ENCODE measurements at regions not wholly inside any gene's neighbourhood (a gene's known extent, or its start where the extent isn't known, plus 50 kb on each side); places are given as distances from the start of the nearest gene placed in this dataset.
"Not testable (repeated sequence)": the region's sequence is repeated elsewhere in the genome, so short reads cannot be mapped to it uniquely, and the experiment has no call there.

DNA sequence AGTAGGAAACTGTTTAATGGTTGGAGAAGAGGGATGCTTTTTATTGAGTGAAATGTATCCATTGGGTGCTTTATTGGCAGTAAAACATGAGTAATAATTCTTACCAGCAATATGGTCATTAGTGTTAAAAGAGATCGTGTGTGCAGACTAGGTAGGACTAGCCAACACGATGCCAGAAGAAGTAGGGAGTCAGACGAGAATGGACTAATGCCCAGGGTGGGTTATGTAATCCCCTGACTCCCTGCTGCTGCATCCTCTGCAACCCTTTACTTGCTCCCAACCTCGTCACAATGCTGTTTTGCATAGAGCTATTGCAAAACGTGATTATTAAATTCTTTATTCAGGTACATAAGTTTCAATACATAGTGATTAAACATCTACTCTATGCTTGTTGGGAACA, 1213.7 kb downstream of the GATA3 start:
- Mint-ChIP-seq H3K36me3 (ENCODE audit: unreplicated experiment) (no peaks in the 10 kb centered on the region), H3K27me3 (ENCODE audit: unreplicated experiment) (no peaks in the 10 kb centered on the region), H3K27ac (ENCODE audit: unreplicated experiment) (no peak overlapping the region), H3K9me3 (ENCODE audit: unreplicated experiment) (peaks cover 2% of the 10 kb centered on the region), H3K4me1 (ENCODE audit: low read depth, unreplicated experiment) (peaks cover 1% of the 10 kb centered on the region), H3K4me3 (ENCODE audit: unreplicated experiment) (no peak overlapping the region)
- no peak for DNase-seq
- TF ChIP-seq, protein P1, sequence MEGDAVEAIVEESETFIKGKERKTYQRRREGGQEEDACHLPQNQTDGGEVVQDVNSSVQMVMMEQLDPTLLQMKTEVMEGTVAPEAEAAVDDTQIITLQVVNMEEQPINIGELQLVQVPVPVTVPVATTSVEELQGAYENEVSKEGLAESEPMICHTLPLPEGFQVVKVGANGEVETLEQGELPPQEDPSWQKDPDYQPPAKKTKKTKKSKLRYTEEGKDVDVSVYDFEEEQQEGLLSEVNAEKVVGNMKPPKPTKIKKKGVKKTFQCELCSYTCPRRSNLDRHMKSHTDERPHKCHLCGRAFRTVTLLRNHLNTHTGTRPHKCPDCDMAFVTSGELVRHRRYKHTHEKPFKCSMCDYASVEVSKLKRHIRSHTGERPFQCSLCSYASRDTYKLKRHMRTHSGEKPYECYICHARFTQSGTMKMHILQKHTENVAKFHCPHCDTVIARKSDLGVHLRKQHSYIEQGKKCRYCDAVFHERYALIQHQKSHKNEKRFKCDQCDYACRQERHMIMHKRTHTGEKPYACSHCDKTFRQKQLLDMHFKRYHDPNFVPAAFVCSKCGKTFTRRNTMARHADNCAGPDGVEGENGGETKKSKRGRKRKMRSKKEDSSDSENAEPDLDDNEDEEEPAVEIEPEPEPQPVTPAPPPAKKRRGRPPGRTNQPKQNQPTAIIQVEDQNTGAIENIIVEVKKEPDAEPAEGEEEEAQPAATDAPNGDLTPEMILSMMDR (IDR thresholded peaks at IDR 0.05; ENCODE audit: partially characterized antibody, unreplicated experiment): no peak

DNA sequence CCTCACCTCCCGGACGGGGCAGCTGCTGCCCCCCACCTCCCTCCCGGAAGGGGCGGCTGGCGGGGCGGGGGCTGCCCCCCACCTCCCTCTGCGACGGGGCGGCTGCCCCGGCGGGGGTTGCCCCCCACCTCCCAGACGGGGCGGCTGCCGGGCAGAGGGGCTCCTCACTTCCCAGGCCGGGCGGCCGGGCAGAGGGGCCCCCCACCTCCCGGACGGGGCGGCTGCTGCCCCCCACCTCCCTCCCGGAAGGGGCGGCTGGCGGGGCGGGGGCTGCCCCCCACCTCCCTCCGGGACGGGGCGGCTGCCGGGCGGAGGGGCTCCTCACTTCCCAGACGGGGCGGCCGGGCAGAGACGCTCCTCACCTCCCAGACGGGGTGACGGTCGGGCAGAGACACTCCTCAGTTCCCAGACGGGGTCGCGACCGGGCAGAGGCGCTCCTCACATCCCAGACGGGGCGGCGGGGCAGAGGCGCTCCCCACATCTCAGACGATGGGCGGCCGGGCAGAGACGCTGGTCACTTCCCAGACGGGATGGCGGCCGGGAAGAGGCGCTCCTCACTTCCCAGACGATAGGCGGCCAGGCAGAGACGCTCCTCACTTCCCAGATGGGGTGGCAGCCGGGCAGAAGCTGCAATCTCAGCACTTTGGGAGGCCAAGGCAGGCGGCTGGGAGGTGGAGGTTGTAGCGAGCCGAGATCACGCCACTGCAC, 1218.8 kb downstream of the GATA3 start:
- not testable (repeated sequence) for DNase-seq; H3K27ac Mint-ChIP-seq (ENCODE audit: unreplicated experiment); H3K4me1 Mint-ChIP-seq (ENCODE audit: low read depth, unreplicated experiment)

DNA sequence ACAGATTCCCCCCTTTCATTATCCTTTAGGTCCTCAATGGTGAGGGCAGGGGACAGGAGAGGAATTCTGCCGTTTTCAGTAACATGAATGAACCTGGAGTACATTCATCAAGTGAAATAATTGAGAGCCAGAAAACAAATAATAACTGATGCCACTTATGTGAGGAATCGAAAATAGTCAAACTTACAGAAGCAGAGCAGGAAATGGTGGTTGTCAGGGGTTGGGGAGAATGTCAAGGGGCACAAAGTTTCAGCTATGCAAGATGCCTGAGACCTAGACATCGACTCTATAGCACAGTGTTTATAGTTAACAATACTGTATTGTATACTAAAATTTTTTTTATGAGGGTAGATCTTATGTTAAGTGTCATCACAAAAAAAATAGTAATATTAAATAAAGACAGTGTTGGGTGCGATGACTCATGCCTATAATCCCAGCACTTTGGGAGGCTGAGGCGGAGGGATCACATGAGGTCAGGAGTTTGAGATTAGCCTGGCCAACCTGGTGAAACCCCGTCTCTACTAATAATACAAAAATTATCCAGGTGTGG, 1219.8 kb downstream of the GATA3 start:
- Mint-ChIP-seq H3K36me3 (ENCODE audit: unreplicated experiment) (no peaks in the 10 kb centered on the region), H3K27me3 (ENCODE audit: unreplicated experiment) (no peaks in the 10 kb centered on the region), H3K4me3 (ENCODE audit: unreplicated experiment) (no peak overlapping the region), H3K9me3 (ENCODE audit: unreplicated experiment) (peaks cover 2% of the 10 kb centered on the region), H3K4me1 (ENCODE audit: low read depth, unreplicated experiment) (peaks cover 1% of the 10 kb centered on the region), H3K27ac (ENCODE audit: unreplicated experiment) (no peak overlapping the region)
- DNase-seq: no peak
- TF ChIP-seq, protein P1 (IDR thresholded peaks at IDR 0.05; ENCODE audit: partially characterized antibody, unreplicated experiment): no peak

More for the DNA sequence above, 1218.8 kb downstream of the GATA3 start:
- H3K4me3 Mint-ChIP-seq (ENCODE audit: unreplicated experiment); H3K27me3 Mint-ChIP-seq (ENCODE audit: unreplicated experiment); H3K9me3 Mint-ChIP-seq (ENCODE audit: unreplicated experiment); H3K36me3 Mint-ChIP-seq (ENCODE audit: unreplicated experiment): not testable (repeated sequence)

DNA sequence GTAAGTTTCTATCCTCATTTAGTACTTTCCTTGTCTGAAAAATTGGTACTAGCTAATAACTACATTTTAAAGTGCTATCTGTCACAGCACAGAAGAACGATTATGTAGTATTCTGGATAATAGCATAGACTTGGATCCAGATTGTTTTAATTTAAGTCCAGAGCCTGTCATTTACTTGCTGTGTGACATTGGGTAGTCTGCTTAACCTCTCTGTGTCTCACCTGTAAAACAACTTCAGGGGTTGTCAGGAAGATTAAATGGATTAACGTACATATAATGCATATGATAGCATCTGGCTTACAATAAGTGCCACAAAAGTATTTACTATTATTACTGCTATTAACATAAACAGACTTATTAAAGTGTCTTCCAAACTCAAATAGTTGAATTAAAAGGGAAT, 1221.4 kb downstream of the GATA3 start:
- peaks cover 2% of the 10 kb centered on the region for H3K9me3 Mint-ChIP-seq (ENCODE audit: unreplicated experiment)
- H3K27ac Mint-ChIP-seq (ENCODE audit: unreplicated experiment): no peak overlapping the region
- peaks cover 1% of the 10 kb centered on the region for H3K4me1 Mint-ChIP-seq (ENCODE audit: low read depth, unreplicated experiment)
- no peaks in the 10 kb centered on the region for H3K36me3 Mint-ChIP-seq (ENCODE audit: unreplicated experiment)
- no peak for DNase-seq
- TF ChIP-seq, protein P1 (IDR thresholded peaks at IDR 0.05; ENCODE audit: partially characterized antibody, unreplicated experiment): no peak
- no peaks in the 10 kb centered on the region for H3K27me3 Mint-ChIP-seq (ENCODE audit: unreplicated experiment)
- H3K4me3 Mint-ChIP-seq (ENCODE audit: unreplicated experiment): no peak overlapping the region

DNA sequence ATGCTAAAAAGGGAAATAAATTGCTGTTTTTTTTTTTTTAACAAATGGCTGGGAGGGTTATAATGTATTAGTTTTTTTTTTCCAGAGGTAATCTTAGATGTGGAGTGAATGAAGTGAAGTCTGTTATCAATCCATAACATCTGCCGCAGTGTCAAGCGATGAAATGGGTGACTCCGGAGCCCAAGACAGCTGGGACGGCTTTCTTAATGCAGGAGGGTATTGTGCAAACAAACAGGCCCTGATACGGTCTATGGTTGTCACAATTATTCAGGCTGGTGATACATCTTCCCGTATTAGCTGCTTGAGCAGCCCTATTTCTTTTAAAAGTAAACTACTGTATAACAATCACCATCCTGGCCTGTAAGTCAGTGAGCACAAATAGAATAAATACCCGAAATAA, 1231.2 kb downstream of the GATA3 start:
- H3K36me3 Mint-ChIP-seq (ENCODE audit: unreplicated experiment): no peaks in the 10 kb centered on the region
- TF ChIP-seq, protein P1 (IDR thresholded peaks at IDR 0.05; ENCODE audit: partially characterized antibody, unreplicated experiment): no peak
- H3K4me1 Mint-ChIP-seq (ENCODE audit: low read depth, unreplicated experiment): peaks cover 3% of the 10 kb centered on the region
- H3K27ac Mint-ChIP-seq (ENCODE audit: unreplicated experiment): no peak overlapping the region
- H3K4me3 Mint-ChIP-seq (ENCODE audit: unreplicated experiment): no peak overlapping the region
- H3K9me3 Mint-ChIP-seq (ENCODE audit: unreplicated experiment): no peaks in the 10 kb centered on the region
- no peaks in the 10 kb centered on the region for H3K27me3 Mint-ChIP-seq (ENCODE audit: unreplicated experiment)
- no peak for DNase-seq
